Psoas muscle (tissue), 7 donors: ENCODE measurements at regions not wholly inside any gene's neighbourhood (a gene's known extent, or its start where the extent isn't known, plus 50 kb on each side); places are given as distances from the start of the nearest gene placed in this dataset.

ENCODE experiments used
- ATAC-seq, 4 donors: fragments of 200-7000 bp; cut with Tn5 transposase; one replicate each; pipeline ENCODE4 v1.9.1; 2020; ENCODE audit warnings: moderate library complexity in 3 of 4, mild to moderate bottlenecking in 2 of 4
- DNase-seq, 2 donors: peaks; one replicate each; pipeline ENCODE4 v3.0.0-alpha.2; 2020
- H3K27ac ChIP-seq: fragments of 200-600 bp; one replicate; pipeline ENCODE4 v1.8.0; 2022
- H3K27me3 ChIP-seq, 3 donors: fragments of 200-600 bp in 1 of 3; one replicate each; pipeline versions ENCODE4 v1.6.1 to v1.8.0; 2013 to 2022; ENCODE audit warnings: low read length in 2 of 3, mild to moderate bottlenecking in 2 of 3, moderate library complexity in 1 of 3; ENCODE audit not compliant: insufficient read depth in 3 of 3
- H3K36me3 ChIP-seq, 2 donors: fragments of 200-600 bp in 1 of 2; one replicate each; pipeline versions ENCODE4 v1.6.1 to v1.8.0; 2013 to 2022; ENCODE audit warnings: low read depth in 1 of 2, mild to moderate bottlenecking in 1 of 2, moderate library complexity in 1 of 2; ENCODE audit not compliant: insufficient read depth in 1 of 2
- H3K4me1 ChIP-seq: fragments of 200-600 bp; one replicate; pipeline ENCODE4 v1.8.0; 2022
- H3K4me3 ChIP-seq: fragments of 200-600 bp; one replicate; pipeline ENCODE4 v1.8.0; 2022; ENCODE audit warnings: mild to moderate bottlenecking
- H3K9me3 ChIP-seq: fragments of 200-600 bp; one replicate; pipeline ENCODE4 v1.8.0; 2022
- CTCF ChIP-seq: fragments of 200-600 bp; IDR thresholded peaks from one replicate; pipeline ENCODE4 v1.8.0; 2022; ENCODE audit warnings: antibody characterized with exemption
- WGBS, 3 donors: extraction: QIAGEN DNeasy Blood & Tissue Kit; methylation state at CpG; one replicate each; pipeline versions ENCODE4 v1.1.6 to v1.1.7; 2013; 5-methylcytosine and 5-hydroxymethylcytosine counted together
- intact Hi-C, 2 donors: fragments of 100-400 bp; cut with DNase I; formaldehyde crosslinking; loops; one replicate each; pipeline versions ENCODE4 v1.11.0 to v1.14.2; 2022
- donor health status: healthy with polysubstance abuse.
- donor health status: DM: no; HTN: no; CAD: no; lungs with moderate emphysema.
- donor health status: Bipolar disorder and iron deficiency.
- donor health status: healthy.
- donor health status: DM: yes; HTN: yes; CAD: no.
- donor health status: DM: no; HTN: no; CAD: no.
- donor health status: DM: yes; HTN: yes; CAD: no.

- Histone ChIP-seq H3K27ac (no peak overlapping the region), H3K27me3 (no peaks in the 10 kb centered on the region), H3K9me3 (no peaks in the 10 kb centered on the region), H3K36me3 (no peaks in the 10 kb centered on the region), H3K4me1 (no peaks in the 10 kb centered on the region), H3K4me3 (no peak overlapping the region)
- no peak for ATAC-seq
- intact Hi-C loops = no loop called here
- DNase-seq = no peak
- TF ChIP-seq CTCF = no peak
Observed at GRCh38 chr14:22232486-22232885, 356.5 kb downstream of the DAD1 start.

GRCh38 chr14:22231018-22231417 is 358.0 kb downstream of the DAD1 start:
- no peaks in the 10 kb centered on the region for H3K27me3 ChIP-seq
- no peaks in the 10 kb centered on the region for H3K4me1 ChIP-seq
- TF ChIP-seq CTCF = no peak
- ATAC-seq (no peak), DNase-seq (no peak)
- no peak overlapping the region for H3K27ac ChIP-seq
- H3K9me3 ChIP-seq = no peaks in the 10 kb centered on the region
- 74 to 96% (median 87%) methylated on average over 1 of the region's 1 CpG for WGBS, 3 donors
- no peaks in the 10 kb centered on the region for H3K36me3 ChIP-seq
- no peak overlapping the region for H3K4me3 ChIP-seq
- intact Hi-C loops = no loop called here

GRCh38 chr14:22230517-22230916 is 358.5 kb downstream of the DAD1 start:
- ATAC-seq (no peak), DNase-seq (no peak)
- H3K36me3 ChIP-seq = no peaks in the 10 kb centered on the region
- intact Hi-C loops = no loop called here
- H3K27ac ChIP-seq = no peak overlapping the region
- H3K27me3 ChIP-seq = no peaks in the 10 kb centered on the region
- no peaks in the 10 kb centered on the region for H3K4me1 ChIP-seq
- no peak for TF ChIP-seq CTCF
- H3K9me3 ChIP-seq = no peaks in the 10 kb centered on the region
- H3K4me3 ChIP-seq = no peak overlapping the region
- 74 to 77% (median 74%) methylated on average over 2 of the region's 2 CpGs for WGBS, 3 donors

GRCh38 chr14:22227084-22227483 is 361.9 kb downstream of the DAD1 start:
- no peaks in the 10 kb centered on the region for H3K36me3 ChIP-seq
- no peak overlapping the region for H3K4me3 ChIP-seq
- DNase-seq (no peak), ATAC-seq (no peak)
- H3K9me3 ChIP-seq = no peaks in the 10 kb centered on the region
- no peaks in the 10 kb centered on the region for H3K4me1 ChIP-seq
- 92 to 93% (median 93%) methylated on average over 4 of the region's 4 CpGs for WGBS, 3 donors
- no peak for TF ChIP-seq CTCF
- intact Hi-C loops = no loop called here
- H3K27ac ChIP-seq = no peak overlapping the region
- H3K27me3 ChIP-seq = no peaks in the 10 kb centered on the region

- TF ChIP-seq CTCF = no peak
- H3K4me1 ChIP-seq = no peaks in the 10 kb centered on the region
- ATAC-seq (no peak), DNase-seq (no peak)
- H3K27me3 ChIP-seq = no peaks in the 10 kb centered on the region
- H3K36me3 ChIP-seq = no peaks in the 10 kb centered on the region
- no peak overlapping the region for H3K4me3 ChIP-seq
- intact Hi-C loops = no loop called here
- H3K9me3 ChIP-seq = no peaks in the 10 kb centered on the region
- no peak overlapping the region for H3K27ac ChIP-seq
- WGBS, 3 donors = 81 to 84% (median 81%) methylated on average over 8 of the region's 8 CpGs
Observed at GRCh38 chr14:22226381-22226780, 362.6 kb downstream of the DAD1 start.
